Thyroid gland (tissue), 4 donors: ENCODE measurements at regions not wholly inside any gene's neighbourhood (a gene's known extent, or its start where the extent isn't known, plus 50 kb on each side); places are given as distances from the start of the nearest gene placed in this dataset.

Experiments
- DNase-seq, 2 donors: peaks; one replicate each; pipeline ENCODE4 v3.0.0-alpha.2; 2019
- H3K27ac ChIP-seq, 3 donors: fragments of 200-600 bp; sonication (generic); 1 replicate in 2 of 3; 2 replicates in 1 of 3; pipeline ENCODE4 v1.5.1; 2016 to 2019; ENCODE audit warnings: mild to moderate bottlenecking in 1 of 3, moderate library complexity in 1 of 3
- H3K27me3 ChIP-seq: fragments of 200-600 bp; sonication (generic); one replicate; pipeline ENCODE4 v1.5.1; 2019
- H3K36me3 ChIP-seq, 2 donors: fragments of 200-600 bp; sonication (generic); one replicate each; pipeline ENCODE4 v1.5.1; 2016 to 2019
- H3K4me1 ChIP-seq, 2 donors: fragments of 200-600 bp; sonication (generic); one replicate each; pipeline ENCODE4 v1.5.1; 2017 to 2019
- H3K4me3 ChIP-seq, 3 donors: fragments of 200-600 bp; sonication (generic); replicated peaks in 1 of 3; 1 replicate in 2 of 3; 2 replicates in 1 of 3; pipeline ENCODE4 v1.5.1; 2016; ENCODE audit warnings: mild to moderate bottlenecking in 1 of 3
- H3K9me3 ChIP-seq: fragments of 200-600 bp; sonication (generic); one replicate; pipeline ENCODE4 v1.5.1; 2017
- POLR2A ChIP-seq, 2 donors: fragments of 450-650 bp; IDR thresholded peaks; one replicate each; pipeline ENCODE4 v1.6.1; 2017; ENCODE audit warnings: antibody characterized with exemption in 2 of 2, mild to moderate bottlenecking in 2 of 2, moderate library complexity in 1 of 2
- WGBS, 2 donors: methylation state at CpG; one replicate each; pipeline ENCODE4 v1.1.5; 2017; 5-methylcytosine and 5-hydroxymethylcytosine counted together
- intact Hi-C: fragments of 100-400 bp; cut with DNase I; formaldehyde crosslinking; loops from one replicate; pipeline ENCODE4 v1.15.1; 2023
- TF ChIP-seq, protein P1 (sequence below), 6 experiments: fragments of 200-600 bp in 3 of 6; fragments of 450-650 bp in 3 of 6; sonication (generic) in 3 of 6; IDR thresholded peaks; one replicate each; pipeline ENCODE4 v1.5.1; 2016 to 2019; ENCODE audit warnings: antibody characterized with exemption in 6 of 6, mild to moderate bottlenecking in 2 of 6, inconsistent platforms in 1 of 6, moderate library complexity in 1 of 6

DNA sequence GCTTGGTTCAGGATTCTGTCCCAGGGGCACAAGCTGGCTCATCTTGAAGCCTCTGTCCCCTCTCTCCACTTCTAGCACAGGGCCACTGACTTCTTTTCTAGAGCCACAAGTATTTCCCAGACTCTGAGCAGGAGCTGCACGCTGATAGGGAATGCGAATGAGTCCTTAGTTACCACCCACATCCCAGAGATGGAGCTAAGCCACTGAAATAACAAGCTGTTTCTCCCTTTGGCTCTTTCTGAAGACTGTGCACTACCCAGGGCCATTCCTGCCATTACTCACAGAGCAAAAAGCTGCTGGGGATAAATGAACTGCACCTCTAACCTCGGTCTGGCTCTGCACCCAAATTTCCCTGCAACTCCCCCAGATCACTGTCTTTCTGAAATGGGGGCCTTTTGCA lies 70.6 kb downstream of the TSN start:
- intact Hi-C loops, result no loop called here
- no peaks in the 10 kb centered on the region for H3K4me1 ChIP-seq
- H3K27ac ChIP-seq, result no peak overlapping the region
- H3K9me3 ChIP-seq, result no peaks in the 10 kb centered on the region
- no peaks in the 10 kb centered on the region for H3K36me3 ChIP-seq
- DNase-seq, result no peak
- H3K4me3 ChIP-seq, result no peak overlapping the region
- WGBS, 2 donors, result 47 to 68% methylated on average over 3 of the region's 3 CpGs
- no peaks in the 10 kb centered on the region for H3K27me3 ChIP-seq
- no peak for TF ChIP-seq POLR2A (IDR thresholded peaks at IDR 0.05)
- TF ChIP-seq, protein P1, sequence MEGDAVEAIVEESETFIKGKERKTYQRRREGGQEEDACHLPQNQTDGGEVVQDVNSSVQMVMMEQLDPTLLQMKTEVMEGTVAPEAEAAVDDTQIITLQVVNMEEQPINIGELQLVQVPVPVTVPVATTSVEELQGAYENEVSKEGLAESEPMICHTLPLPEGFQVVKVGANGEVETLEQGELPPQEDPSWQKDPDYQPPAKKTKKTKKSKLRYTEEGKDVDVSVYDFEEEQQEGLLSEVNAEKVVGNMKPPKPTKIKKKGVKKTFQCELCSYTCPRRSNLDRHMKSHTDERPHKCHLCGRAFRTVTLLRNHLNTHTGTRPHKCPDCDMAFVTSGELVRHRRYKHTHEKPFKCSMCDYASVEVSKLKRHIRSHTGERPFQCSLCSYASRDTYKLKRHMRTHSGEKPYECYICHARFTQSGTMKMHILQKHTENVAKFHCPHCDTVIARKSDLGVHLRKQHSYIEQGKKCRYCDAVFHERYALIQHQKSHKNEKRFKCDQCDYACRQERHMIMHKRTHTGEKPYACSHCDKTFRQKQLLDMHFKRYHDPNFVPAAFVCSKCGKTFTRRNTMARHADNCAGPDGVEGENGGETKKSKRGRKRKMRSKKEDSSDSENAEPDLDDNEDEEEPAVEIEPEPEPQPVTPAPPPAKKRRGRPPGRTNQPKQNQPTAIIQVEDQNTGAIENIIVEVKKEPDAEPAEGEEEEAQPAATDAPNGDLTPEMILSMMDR (IDR thresholded peaks at IDR 0.05), result no peak

DNA sequence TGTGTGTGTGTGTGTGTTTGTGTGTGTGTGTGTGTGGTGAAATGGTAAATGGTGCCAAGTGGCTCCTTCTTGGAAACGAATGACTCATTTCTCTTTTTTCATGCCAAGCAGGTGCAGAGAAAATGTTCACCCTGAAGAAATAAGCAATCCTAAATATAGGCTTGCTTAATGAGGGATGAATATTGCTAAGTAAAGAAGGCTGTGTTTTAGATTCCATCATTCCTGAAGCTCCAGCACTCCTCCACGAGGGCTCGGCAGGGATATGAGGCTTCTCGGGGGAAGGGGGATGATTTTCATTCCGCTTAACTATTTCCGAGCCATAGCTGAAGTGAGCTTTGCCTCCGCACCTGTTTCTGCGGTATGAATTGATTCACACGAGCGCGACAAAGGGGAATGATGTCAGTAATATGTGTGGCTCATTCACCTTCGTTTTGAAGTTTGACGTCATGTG lies 72.9 kb downstream of the TSN start:
- WGBS, 2 donors, result 49 to 56% methylated on average over 13 of the region's 13 CpGs
- intact Hi-C loops, result no loop called here

DNA sequence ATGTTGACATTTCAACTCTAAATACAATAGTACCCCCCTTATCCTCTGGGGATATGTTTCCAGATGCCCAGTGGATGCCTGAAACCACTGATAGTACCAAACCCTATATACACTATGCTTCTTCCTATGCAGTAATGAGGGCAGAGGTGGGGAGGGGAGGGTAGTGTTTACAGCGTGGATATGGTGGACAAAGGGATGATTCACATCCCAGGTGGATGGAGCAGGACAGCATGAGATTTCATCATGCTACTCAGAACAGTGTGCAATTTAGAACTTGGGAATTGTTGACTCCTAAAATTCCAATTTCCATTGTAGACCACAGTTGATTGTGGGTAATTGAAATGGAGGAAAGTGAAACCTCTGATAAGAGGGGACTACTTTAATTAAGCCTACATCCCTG lies 75.4 kb downstream of the TSN start:
- TF ChIP-seq, protein P1 (IDR thresholded peaks at IDR 0.05), result no peak
- no peak for TF ChIP-seq POLR2A (IDR thresholded peaks at IDR 0.05)
- H3K9me3 ChIP-seq, result no peaks in the 10 kb centered on the region
- intact Hi-C loops, result no loop called here
- DNase-seq, result no peak
- H3K27ac ChIP-seq, result no peak overlapping the region
- H3K36me3 ChIP-seq, result no peaks in the 10 kb centered on the region
- H3K27me3 ChIP-seq, result no peaks in the 10 kb centered on the region
- H3K4me3 ChIP-seq, result no peak overlapping the region
- WGBS, 2 donors, result 88 to 91% methylated on average over 1 of the region's 1 CpG
- no peaks in the 10 kb centered on the region for H3K4me1 ChIP-seq

More for the DNA sequence above, 72.9 kb downstream of the TSN start:
- Histone ChIP-seq H3K27me3 (no peaks in the 10 kb centered on the region), H3K9me3 (no peaks in the 10 kb centered on the region), H3K4me3 (no peak overlapping the region), H3K27ac (no peak overlapping the region), H3K4me1 (no peaks in the 10 kb centered on the region), H3K36me3 (no peaks in the 10 kb centered on the region)
- DNase-seq, result no peak
- TF ChIP-seq, protein P1 (IDR thresholded peaks at IDR 0.05), result no peak
- no peak for TF ChIP-seq POLR2A (IDR thresholded peaks at IDR 0.05)

DNA sequence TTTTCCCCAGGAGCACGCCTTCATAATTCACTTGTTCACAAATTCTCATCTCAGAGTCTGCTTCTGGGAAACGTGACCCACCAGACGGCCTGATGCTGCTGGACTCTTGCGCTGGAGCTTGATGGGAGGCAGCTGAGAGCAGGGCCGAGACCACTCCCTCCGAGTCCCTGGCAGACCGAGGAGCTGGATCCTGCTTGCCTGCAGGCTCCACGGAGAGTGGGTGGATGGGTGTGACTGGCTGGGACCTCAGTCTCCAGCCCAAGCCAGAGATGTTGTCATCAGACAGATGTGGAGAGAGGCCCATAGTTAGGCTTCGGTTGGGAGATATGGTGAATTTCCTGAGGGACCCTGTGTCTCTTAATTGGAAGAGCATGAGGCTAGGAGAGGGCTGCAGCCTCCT lies 76.4 kb downstream of the TSN start:
- no peaks in the 10 kb centered on the region for H3K27me3 ChIP-seq
- H3K9me3 ChIP-seq, result no peaks in the 10 kb centered on the region
- H3K36me3 ChIP-seq, result no peaks in the 10 kb centered on the region
- TF ChIP-seq, protein P1 (IDR thresholded peaks at IDR 0.05), result no peak
- TF ChIP-seq POLR2A (IDR thresholded peaks at IDR 0.05), result no peak
- H3K4me1 ChIP-seq, result no peaks in the 10 kb centered on the region
- no peak for DNase-seq
- WGBS, 2 donors, result 71 to 83% methylated on average over 9 of the region's 9 CpGs
- H3K27ac ChIP-seq, result no peak overlapping the region
- no peak overlapping the region for H3K4me3 ChIP-seq
- intact Hi-C loops, result no loop called here

DNA sequence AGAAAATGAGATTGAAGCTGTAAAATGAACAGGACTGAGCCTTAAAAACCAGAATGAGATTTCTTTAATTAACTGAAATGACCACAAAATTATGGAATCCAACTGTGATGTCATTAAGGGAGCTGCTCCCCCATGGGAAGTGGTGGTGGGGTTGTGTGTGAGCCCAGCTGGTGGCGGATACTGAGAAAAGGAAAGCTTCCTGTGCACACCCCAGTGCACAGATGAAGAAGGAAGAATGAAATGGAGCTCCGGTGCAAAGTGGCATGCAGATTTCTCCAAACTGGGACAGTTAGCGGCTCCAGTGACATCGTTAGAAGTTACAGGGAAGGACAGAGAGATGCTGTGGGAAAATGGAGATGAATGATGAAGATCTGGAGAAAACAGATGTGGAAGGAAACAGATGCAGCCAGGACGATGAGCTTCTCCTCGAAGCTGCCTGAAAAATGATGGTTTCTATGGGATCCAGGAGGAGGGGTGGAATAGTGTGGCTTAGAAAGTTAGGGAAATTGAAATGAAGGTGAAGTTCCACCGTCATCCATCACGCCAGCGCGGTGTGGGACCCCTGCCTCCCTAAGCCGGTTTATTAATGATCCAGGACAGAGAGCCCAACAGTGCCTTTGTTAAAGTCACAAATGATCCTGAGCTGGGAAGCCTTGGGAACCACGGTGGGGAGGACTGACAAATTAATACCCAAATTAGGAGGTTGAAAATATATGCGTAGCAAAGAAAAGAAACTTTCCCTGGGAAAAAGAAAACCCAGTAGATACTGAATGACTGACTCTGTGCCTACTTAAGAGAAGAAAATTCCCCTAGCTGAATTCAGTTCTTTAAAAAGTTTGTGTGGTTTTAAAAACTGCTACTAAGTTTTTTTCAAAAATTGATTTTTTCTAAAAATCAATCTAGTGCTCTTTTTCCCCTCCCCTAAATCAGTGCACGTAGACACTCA lies 77.2 kb downstream of the TSN start:
- DNase-seq, result no peak
- Histone ChIP-seq H3K27me3 (no peaks in the 10 kb centered on the region), H3K9me3 (no peaks in the 10 kb centered on the region), H3K4me3 (no peak overlapping the region), H3K4me1 (no peaks in the 10 kb centered on the region), H3K36me3 (no peaks in the 10 kb centered on the region), H3K27ac (no peak overlapping the region)
- 72 to 79% methylated on average over 14 of the region's 14 CpGs for WGBS, 2 donors
- TF ChIP-seq, protein P1 (IDR thresholded peaks at IDR 0.05), result no peak
- TF ChIP-seq POLR2A (IDR thresholded peaks at IDR 0.05), result no peak
- intact Hi-C loops, result no loop called here
